ENCODE measurements at regions not wholly inside any gene's neighbourhood (a gene's known extent, or its start where the extent isn't known, plus 50 kb on each side); places are given as distances from the start of the nearest gene placed in this dataset.
"Not testable (repeated sequence)": the region's sequence is repeated elsewhere in the genome, so short reads cannot be mapped to it uniquely, and the experiment has no call there.

- no peak for DNase-seq
Measured at GRCh38 chr11:87970762-87971161, 204.5 kb downstream of the RAB38 start.

- DNase-seq: no peak
Measured at GRCh38 chr11:87967459-87967858, 207.8 kb downstream of the RAB38 start.

GRCh38 chr11:87966694-87967093 lies 208.5 kb downstream of the RAB38 start:
- no peak for DNase-seq

GRCh38 chr11:87966216-87966615 lies 209.0 kb downstream of the RAB38 start:
- no peak for DNase-seq

- DNase-seq: no peak
Measured at GRCh38 chr11:87961606-87962005, 213.6 kb downstream of the RAB38 start.

GRCh38 chr11:87957961-87958360 lies 217.3 kb downstream of the RAB38 start:
- DNase-seq: no peak

GRCh38 chr11:87954476-87954875 lies 220.8 kb downstream of the RAB38 start:
- DNase-seq: no peak

GRCh38 chr11:87942786-87943185 lies 232.5 kb downstream of the RAB38 start:
- DNase-seq: no peak

GRCh38 chr11:87934182-87934581 lies 241.1 kb downstream of the RAB38 start:
- DNase-seq: no peak

GRCh38 chr11:87926250-87926970 lies 248.8 kb downstream of the RAB38 start:
- no peak for DNase-seq

GRCh38 chr11:87924125-87924524 lies 251.1 kb downstream of the RAB38 start:
- no peak for DNase-seq

- no peak for DNase-seq
Measured at GRCh38 chr11:87917111-87917510, 258.1 kb downstream of the RAB38 start.

GRCh38 chr11:87909178-87909577 lies 266.1 kb downstream of the RAB38 start:
- DNase-seq: no peak

- no peak for DNase-seq
Measured at GRCh38 chr11:87908086-87908485, 267.2 kb downstream of the RAB38 start.

GRCh38 chr11:87903345-87903744 lies 271.9 kb downstream of the RAB38 start:
- DNase-seq: no peak

GRCh38 chr11:87901341-87901740 lies 273.9 kb downstream of the RAB38 start:
- no peak for DNase-seq

GRCh38 chr11:87897921-87898320 lies 277.3 kb downstream of the RAB38 start:
- DNase-seq: no peak

- DNase-seq: no peak
Measured at GRCh38 chr11:87897071-87897470, 278.2 kb downstream of the RAB38 start.

- DNase-seq: no peak
Measured at GRCh38 chr11:87894961-87895360, 280.3 kb downstream of the RAB38 start.

- no peak for DNase-seq
Measured at GRCh38 chr11:87892291-87892690, 283.0 kb downstream of the RAB38 start.

GRCh38 chr11:87889126-87889525 lies 286.1 kb downstream of the RAB38 start:
- no peak for DNase-seq

GRCh38 chr11:87885084-87885483 lies 290.2 kb downstream of the RAB38 start:
- not testable (repeated sequence) for DNase-seq

GRCh38 chr11:87879118-87879517 lies 296.1 kb downstream of the RAB38 start:
- DNase-seq: no peak

GRCh38 chr11:87878373-87878825 lies 296.8 kb downstream of the RAB38 start:
- peak in 2 of 4 experiments; percentile 9 to 14 for DNase-seq

- no peak for DNase-seq
Measured at GRCh38 chr11:87871056-87871455, 304.2 kb downstream of the RAB38 start.
